ENCODE measurements at regions not wholly inside any gene's neighbourhood (a gene's known extent, or its start where the extent isn't known, plus 50 kb on each side); places are given as distances from the start of the nearest gene placed in this dataset.
"Not testable (repeated sequence)": the region's sequence is repeated elsewhere in the genome, so short reads cannot be mapped to it uniquely, and the experiment has no call there.

DNA sequence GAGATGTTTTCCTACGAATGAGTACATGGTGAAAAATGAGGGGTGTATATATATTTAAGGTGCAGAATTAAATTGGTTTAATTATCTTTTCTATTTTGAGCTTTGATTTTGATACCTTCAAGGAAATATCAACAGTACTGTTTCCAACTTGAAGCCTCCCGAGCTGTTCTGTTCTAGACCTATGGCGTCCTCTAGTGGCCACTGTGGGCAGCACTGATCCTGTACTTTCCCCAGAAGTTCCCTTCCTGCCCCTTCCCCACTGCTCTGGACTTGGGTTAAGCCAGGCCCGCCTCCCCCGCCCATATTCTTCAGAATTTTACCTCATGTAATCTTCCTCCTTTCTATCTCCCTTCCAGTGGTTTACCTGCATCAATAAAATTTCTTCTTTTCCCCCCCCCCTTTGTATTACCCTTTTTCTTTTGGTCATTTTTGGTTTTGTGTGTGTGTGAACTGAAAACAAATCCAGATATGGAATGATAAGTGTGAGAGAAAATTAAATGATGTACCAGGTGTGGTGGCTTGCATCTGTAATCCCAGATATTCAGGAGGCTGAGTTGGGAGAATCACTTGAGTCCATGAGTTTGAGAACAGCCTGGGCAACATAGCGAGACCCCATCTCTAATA lies 1643.5 kb downstream of the TP53TG3F start:
- no peaks in the 10 kb centered on the region for H3K36me3 ChIP-seq (ENCODE audit: control insufficient read depth, insufficient read depth, low read length)
- H3K9me3 ChIP-seq (ENCODE audit: control insufficient read depth, insufficient read depth, low read depth, low read length): peaks cover 32% of the 10 kb centered on the region; the same call in 1 of the 2 replicates
- H3K27ac ChIP-seq (ENCODE audit: low read depth, low read length): no peak overlapping the region
- H3K4me1 ChIP-seq (ENCODE audit: control insufficient read depth, insufficient read depth, low read length): no peaks in the 10 kb centered on the region
- no peak overlapping the region for H3K4me3 ChIP-seq (ENCODE audit: low read depth, low read length)
- no peak overlapping the region for H3K9ac ChIP-seq (ENCODE audit: low read length)
- H3K27me3 ChIP-seq (ENCODE audit: control insufficient read depth, insufficient read depth, low read length): no peaks in the 10 kb centered on the region

DNA sequence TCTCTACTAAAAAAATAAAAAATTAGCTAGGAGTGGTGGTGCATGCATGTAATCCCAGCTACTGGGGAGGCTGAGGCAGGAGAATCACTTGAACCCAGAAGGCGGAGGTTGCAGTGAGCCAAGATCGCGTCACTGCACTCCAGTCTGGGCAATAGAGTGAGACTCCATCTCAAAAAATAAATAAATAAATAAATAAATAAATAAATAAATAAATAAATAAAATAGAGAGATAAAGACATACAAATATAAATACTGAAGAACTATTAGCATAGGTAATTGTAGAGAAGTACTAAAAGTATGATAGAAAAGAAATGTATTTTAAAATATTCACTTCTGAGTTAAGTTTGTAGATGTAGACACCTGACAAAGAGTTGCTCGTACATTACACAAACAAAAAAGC lies 1652.4 kb downstream of the TP53TG3F start:
- not testable (repeated sequence) for H3K27ac ChIP-seq (ENCODE audit: low read depth, low read length); H3K4me1 ChIP-seq (ENCODE audit: control insufficient read depth, insufficient read depth, low read length); H3K9ac ChIP-seq (ENCODE audit: low read length); H3K4me3 ChIP-seq (ENCODE audit: low read depth, low read length); H3K27me3 ChIP-seq (ENCODE audit: control insufficient read depth, insufficient read depth, low read length); H3K36me3 ChIP-seq (ENCODE audit: control insufficient read depth, insufficient read depth, low read length)
- peaks cover 38% of the 10 kb centered on the region; the same call in 1 of the 2 replicates for H3K9me3 ChIP-seq (ENCODE audit: control insufficient read depth, insufficient read depth, low read depth, low read length)

GRCh38 chr16:35131429-35131828 lies 1672.0 kb downstream of the TP53TG3F start:
- Histone ChIP-seq H3K9ac (ENCODE audit: low read length) (no peak overlapping the region), H3K4me3 (ENCODE audit: low read depth, low read length) (no peak overlapping the region), H3K36me3 (ENCODE audit: control insufficient read depth, insufficient read depth, low read length) (no peaks in the 10 kb centered on the region), H3K27me3 (ENCODE audit: control insufficient read depth, insufficient read depth, low read length) (no peaks in the 10 kb centered on the region), H3K9me3 (ENCODE audit: control insufficient read depth, insufficient read depth, low read depth, low read length) (peaks cover 27% of the 10 kb centered on the region; the same call in 1 of the 2 replicates), H3K4me1 (ENCODE audit: control insufficient read depth, insufficient read depth, low read length) (no peaks in the 10 kb centered on the region), H3K27ac (ENCODE audit: low read depth, low read length) (no peak overlapping the region)

GRCh38 chr16:35134471-35134870 lies 1675.1 kb downstream of the TP53TG3F start:
- H3K9ac ChIP-seq (ENCODE audit: low read length): no peak overlapping the region
- no peak overlapping the region for H3K27ac ChIP-seq (ENCODE audit: low read depth, low read length)
- no peaks in the 10 kb centered on the region for H3K4me1 ChIP-seq (ENCODE audit: control insufficient read depth, insufficient read depth, low read length)
- H3K27me3 ChIP-seq (ENCODE audit: control insufficient read depth, insufficient read depth, low read length): no peaks in the 10 kb centered on the region; the same call in 1 of the 2 replicates
- H3K36me3 ChIP-seq (ENCODE audit: control insufficient read depth, insufficient read depth, low read length): no peaks in the 10 kb centered on the region
- H3K4me3 ChIP-seq (ENCODE audit: low read depth, low read length): no peak overlapping the region
- H3K9me3 ChIP-seq (ENCODE audit: control insufficient read depth, insufficient read depth, low read depth, low read length): peaks cover 29% of the 10 kb centered on the region; the same call in 1 of the 2 replicates

DNA sequence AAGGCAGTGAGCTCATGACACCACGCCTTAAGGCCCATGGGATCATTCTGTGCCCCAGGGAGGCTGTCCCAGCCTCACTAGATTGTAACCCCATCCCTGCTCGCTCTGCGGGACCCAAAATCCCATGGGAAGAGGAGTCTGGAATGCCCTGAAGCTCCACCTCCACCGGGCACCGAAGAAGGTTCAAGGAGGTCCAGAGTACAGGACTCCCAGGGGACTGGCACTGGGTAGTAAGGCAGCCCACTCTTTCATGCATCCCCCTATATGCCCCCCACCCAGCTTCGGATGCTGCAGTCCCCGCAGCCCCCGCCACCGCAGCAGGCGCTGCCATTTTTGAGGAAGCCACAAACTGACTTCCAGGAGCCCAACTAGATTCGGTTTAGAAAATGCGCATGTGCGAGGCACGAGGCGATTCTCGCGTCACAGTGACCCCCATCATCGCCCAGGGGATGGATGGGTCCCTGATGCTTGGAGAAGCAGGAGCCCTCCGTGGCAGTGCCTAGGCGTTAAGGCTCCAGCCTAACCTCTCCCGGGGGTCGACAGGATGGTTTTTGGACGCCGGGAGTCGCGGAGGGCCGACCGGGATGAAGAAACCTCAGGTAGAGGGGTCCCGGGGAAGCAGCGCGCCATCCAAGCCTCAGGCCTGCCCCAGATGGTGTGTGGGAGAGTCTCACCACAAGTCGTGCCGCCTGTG lies 1681.0 kb downstream of the TP53TG3F start:
- Histone ChIP-seq H3K9me3 (ENCODE audit: control insufficient read depth, insufficient read depth, low read depth, low read length) (peaks cover 70% of the 10 kb centered on the region), H3K4me1 (ENCODE audit: control insufficient read depth, insufficient read depth, low read length) (no peaks in the 10 kb centered on the region), H3K36me3 (ENCODE audit: control insufficient read depth, insufficient read depth, low read length) (no peaks in the 10 kb centered on the region), H3K9ac (ENCODE audit: low read length) (no peak overlapping the region), H3K27me3 (ENCODE audit: control insufficient read depth, insufficient read depth, low read length) (no peaks in the 10 kb centered on the region; the same call in 1 of the 2 replicates), H3K27ac (ENCODE audit: low read depth, low read length) (no peak overlapping the region), H3K4me3 (ENCODE audit: low read depth, low read length) (no peak overlapping the region)

DNA sequence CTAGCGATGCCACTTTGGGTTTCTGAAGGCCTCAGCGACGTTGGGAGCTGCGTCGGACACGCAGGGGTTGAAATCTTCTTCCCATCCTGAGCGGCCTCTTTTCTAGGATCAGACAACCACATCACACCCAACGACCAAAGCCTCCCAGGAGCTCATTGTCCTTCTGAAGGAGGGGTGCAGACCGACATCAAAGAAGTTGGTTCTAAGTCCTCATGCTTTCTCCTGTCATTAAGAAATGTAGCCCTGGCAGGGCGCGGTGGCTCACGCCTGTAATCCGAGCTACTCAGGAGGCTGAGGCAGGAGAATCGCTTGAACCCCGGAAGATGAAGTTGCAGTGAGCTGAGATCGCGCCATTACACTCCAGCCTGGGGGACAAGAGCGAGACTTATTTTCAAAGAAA lies 1681.9 kb downstream of the TP53TG3F start:
- no peaks in the 10 kb centered on the region for H3K4me1 ChIP-seq (ENCODE audit: control insufficient read depth, insufficient read depth, low read length)
- peaks cover 77% of the 10 kb centered on the region for H3K9me3 ChIP-seq (ENCODE audit: control insufficient read depth, insufficient read depth, low read depth, low read length)
- no peaks in the 10 kb centered on the region for H3K36me3 ChIP-seq (ENCODE audit: control insufficient read depth, insufficient read depth, low read length)
- H3K4me3 ChIP-seq (ENCODE audit: low read depth, low read length): no peak overlapping the region
- no peaks in the 10 kb centered on the region; the same call in 1 of the 2 replicates for H3K27me3 ChIP-seq (ENCODE audit: control insufficient read depth, insufficient read depth, low read length)
- no peak overlapping the region for H3K9ac ChIP-seq (ENCODE audit: low read length)
- no peak overlapping the region for H3K27ac ChIP-seq (ENCODE audit: low read depth, low read length)

- H3K9ac ChIP-seq (ENCODE audit: low read length): no peak overlapping the region
- no peaks in the 10 kb centered on the region for H3K36me3 ChIP-seq (ENCODE audit: control insufficient read depth, insufficient read depth, low read length)
- peaks cover 86% of the 10 kb centered on the region for H3K9me3 ChIP-seq (ENCODE audit: control insufficient read depth, insufficient read depth, low read depth, low read length)
- no peaks in the 10 kb centered on the region for H3K4me1 ChIP-seq (ENCODE audit: control insufficient read depth, insufficient read depth, low read length)
- no peak overlapping the region for H3K4me3 ChIP-seq (ENCODE audit: low read depth, low read length)
- no peaks in the 10 kb centered on the region; the same call in 1 of the 2 replicates for H3K27me3 ChIP-seq (ENCODE audit: control insufficient read depth, insufficient read depth, low read length)
- H3K27ac ChIP-seq (ENCODE audit: low read depth, low read length): no peak overlapping the region
Observed at GRCh38 chr16:35142147-35142808, 1682.9 kb downstream of the TP53TG3F start.

DNA sequence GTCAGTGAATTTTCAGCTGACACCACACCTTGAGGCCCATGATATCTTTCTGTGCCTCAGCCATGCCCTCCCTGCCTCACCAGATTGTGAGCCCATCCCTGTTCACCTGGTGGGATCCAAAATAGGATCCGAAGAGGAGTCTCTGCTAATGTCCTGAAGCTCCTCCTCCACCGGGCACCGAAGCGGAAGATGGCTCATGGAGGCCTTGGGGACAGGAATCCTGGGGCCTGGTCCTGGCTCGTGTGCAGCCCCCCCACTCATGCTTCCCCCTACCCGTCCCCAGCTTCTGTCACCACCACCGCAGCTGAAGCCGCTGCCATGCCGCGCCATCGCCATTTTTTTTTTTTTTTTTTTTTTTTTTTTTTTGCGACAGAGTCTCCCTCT lies 1683.4 kb downstream of the TP53TG3F start:
- Histone ChIP-seq H3K4me1 (ENCODE audit: control insufficient read depth, insufficient read depth, low read length) (no peaks in the 10 kb centered on the region), H3K27me3 (ENCODE audit: control insufficient read depth, insufficient read depth, low read length) (no peaks in the 10 kb centered on the region; the same call in 1 of the 2 replicates), H3K9me3 (ENCODE audit: control insufficient read depth, insufficient read depth, low read depth, low read length) (peaks cover 86% of the 10 kb centered on the region), H3K36me3 (ENCODE audit: control insufficient read depth, insufficient read depth, low read length) (no peaks in the 10 kb centered on the region), H3K27ac (ENCODE audit: low read depth, low read length) (no peak overlapping the region), H3K4me3 (ENCODE audit: low read depth, low read length) (no peak overlapping the region), H3K9ac (ENCODE audit: low read length) (no peak overlapping the region)

DNA sequence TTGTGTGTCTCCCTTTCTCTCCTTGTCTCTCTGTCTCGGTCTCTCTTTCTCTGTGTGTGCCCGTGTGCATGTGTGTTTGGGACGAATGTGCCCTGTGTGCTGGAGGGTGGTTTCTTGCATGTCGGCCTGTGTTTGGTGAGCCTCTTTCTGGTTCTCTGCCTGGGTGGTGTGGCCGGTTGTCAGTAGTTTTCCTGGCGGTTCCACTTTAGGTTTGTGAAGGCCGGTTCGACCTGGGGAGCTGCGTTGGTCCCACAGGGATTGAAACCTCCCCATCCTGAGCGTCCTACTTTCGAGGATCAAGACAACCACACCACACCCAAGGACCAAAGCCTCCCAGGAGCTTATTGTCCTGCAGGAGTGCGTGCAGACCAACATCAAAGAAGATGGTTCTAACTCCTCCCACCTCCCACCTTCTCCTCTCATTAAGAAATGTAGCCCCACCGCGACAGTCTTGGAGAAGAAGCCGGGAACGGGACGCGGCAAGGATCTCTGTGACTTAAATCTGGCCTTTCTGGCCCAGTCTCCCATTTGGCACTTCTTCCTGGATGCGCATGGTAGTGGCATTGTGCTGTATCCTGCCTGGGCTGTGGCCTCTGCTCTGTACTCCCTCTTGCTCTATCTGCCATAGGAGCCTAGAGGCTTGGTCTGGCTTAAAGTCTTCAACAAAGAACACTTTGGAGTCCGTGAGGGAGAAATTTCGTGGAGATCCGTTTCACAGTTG lies 1685.0 kb downstream of the TP53TG3F start:
- H3K9me3 ChIP-seq (ENCODE audit: control insufficient read depth, insufficient read depth, low read depth, low read length): peaks cover 92% of the 10 kb centered on the region
- H3K4me1 ChIP-seq (ENCODE audit: control insufficient read depth, insufficient read depth, low read length): no peaks in the 10 kb centered on the region
- no peak overlapping the region for H3K4me3 ChIP-seq (ENCODE audit: low read depth, low read length)
- no peaks in the 10 kb centered on the region for H3K27me3 ChIP-seq (ENCODE audit: control insufficient read depth, insufficient read depth, low read length)
- H3K27ac ChIP-seq (ENCODE audit: low read depth, low read length): no peak overlapping the region
- H3K36me3 ChIP-seq (ENCODE audit: control insufficient read depth, insufficient read depth, low read length): no peaks in the 10 kb centered on the region
- no peak overlapping the region for H3K9ac ChIP-seq (ENCODE audit: low read length)

GRCh38 chr16:35146031-35146710 lies 1686.8 kb downstream of the TP53TG3F start:
- no peak overlapping the region for H3K9ac ChIP-seq (ENCODE audit: low read length)
- H3K9me3 ChIP-seq (ENCODE audit: control insufficient read depth, insufficient read depth, low read depth, low read length): peaks cover 92% of the 10 kb centered on the region
- H3K27me3 ChIP-seq (ENCODE audit: control insufficient read depth, insufficient read depth, low read length): no peaks in the 10 kb centered on the region
- H3K36me3 ChIP-seq (ENCODE audit: control insufficient read depth, insufficient read depth, low read length): no peaks in the 10 kb centered on the region
- H3K4me1 ChIP-seq (ENCODE audit: control insufficient read depth, insufficient read depth, low read length): no peaks in the 10 kb centered on the region
- no peak overlapping the region for H3K27ac ChIP-seq (ENCODE audit: low read depth, low read length)
- H3K4me3 ChIP-seq (ENCODE audit: low read depth, low read length): no peak overlapping the region

All from HUES6 (cell line).